ENCODE measurements at regions not wholly inside any gene's neighbourhood (a gene's known extent, or its start where the extent isn't known, plus 50 kb on each side); places are given as distances from the start of the nearest gene placed in this dataset.

- no peak for TF ChIP-seq CTCF (IDR thresholded peaks at IDR 0.05)
- no peak for TF ChIP-seq POLR2AphosphoS5 (IDR thresholded peaks at IDR 0.05)
- no peak for TF ChIP-seq POLR2A (IDR thresholded peaks at IDR 0.05)
- TF ChIP-seq EP300 (IDR thresholded peaks at IDR 0.05), result no peak
Observed at GRCh38 chr6:4187480-4187879, 52.1 kb upstream of the ECI2 start.

Data from sigmoid colon (tissue), 4 donors.